Keratinocyte (primary cell): ENCODE measurements at regions not wholly inside any gene's neighbourhood (a gene's known extent, or its start where the extent isn't known, plus 50 kb on each side); places are given as distances from the start of the nearest gene placed in this dataset.

Experiments
- DNase-seq: peaks from one replicate; pipeline ENCODE4 v3.0.0-alpha.2; 2011; ENCODE audit warnings: low read depth, missing footprints, low spot score
- FAIRE-seq: peaks from 2 replicates; lab custom pipeline; 2011; peaks lifted over from hg19 to GRCh38; lab: Jason Lieb, UNC
- H2AFZ ChIP-seq: 2 replicates; pipeline ENCODE4 v1.6.0; 2012; ENCODE audit warnings: low read length, control low read depth, inconsistent platforms; ENCODE audit not compliant: control insufficient read depth
- H3K27ac ChIP-seq: 2 replicates; pipeline ENCODE4 v1.5.1; 2011; ENCODE audit warnings: low read length; ENCODE audit not compliant: control insufficient read depth, insufficient read depth
- H3K27me3 ChIP-seq: 3 replicates; pipeline ENCODE4 v1.6.0; 2011; ENCODE audit warnings: low read length; ENCODE audit not compliant: control insufficient read depth, insufficient read depth; ENCODE audit errors: extremely low read depth
- H3K36me3 ChIP-seq, 2 experiments: 2 replicates in 1 of 2; 3 replicates in 1 of 2; pipeline ENCODE4 v1.5.1; 2011; ENCODE audit warnings: low read length in 2 of 2, mild to moderate bottlenecking in 1 of 2; ENCODE audit not compliant: control insufficient read depth in 2 of 2, insufficient read depth in 2 of 2; ENCODE audit errors: extremely low read depth in 1 of 2
- H3K4me1 ChIP-seq: 3 replicates; pipeline ENCODE4 v1.5.1; 2011; ENCODE audit warnings: low read length; ENCODE audit not compliant: control insufficient read depth, insufficient read depth; ENCODE audit errors: extremely low read depth
- H3K4me2 ChIP-seq: 3 replicates; pipeline ENCODE4 v1.6.0; 2011; ENCODE audit warnings: low read depth, low read length; ENCODE audit not compliant: control insufficient read depth, insufficient read depth; ENCODE audit errors: extremely low read depth
- H3K4me3 ChIP-seq, 3 experiments: fragments of 200-600 bp in 1 of 3; sonication (generic) in 1 of 3; 2 replicates in 2 of 3; 3 replicates in 1 of 3; pipeline ENCODE4 v1.5.1; 2011 to 2016; ENCODE audit warnings: low read length in 3 of 3, mild to moderate bottlenecking in 3 of 3, control low read depth in 2 of 3, inconsistent platforms in 1 of 3, low read depth in 1 of 3, mixed read lengths in 1 of 3, mixed run types in 1 of 3, moderate library complexity in 1 of 3; ENCODE audit not compliant: control insufficient read depth in 2 of 3, insufficient read depth in 2 of 3; ENCODE audit errors: extremely low read depth in 1 of 3
- H3K79me2 ChIP-seq: 2 replicates; pipeline ENCODE4 v1.6.0; 2012; ENCODE audit warnings: low read length; ENCODE audit not compliant: control insufficient read depth, insufficient read depth
- H3K9ac ChIP-seq: 3 replicates; pipeline ENCODE4 v1.6.0; 2011; ENCODE audit warnings: low read length; ENCODE audit not compliant: control insufficient read depth, insufficient read depth; ENCODE audit errors: extremely low read depth
- H3K9me1 ChIP-seq: 3 replicates; pipeline ENCODE4 v1.6.0; 2011; ENCODE audit warnings: low read length; ENCODE audit not compliant: control insufficient read depth, insufficient read depth; ENCODE audit errors: extremely low read depth
- H3K9me3 ChIP-seq: 2 replicates; pipeline ENCODE4 v1.5.1; 2012; ENCODE audit warnings: low read depth, low read length; ENCODE audit not compliant: control insufficient read depth
- H4K20me1 ChIP-seq: 3 replicates; pipeline ENCODE4 v1.6.0; 2011; ENCODE audit warnings: low read length; ENCODE audit not compliant: control insufficient read depth, insufficient read depth; ENCODE audit errors: extremely low read depth
- EZH2 ChIP-seq: IDR thresholded peaks from one replicate; pipeline ENCODE4 v1.6.1; 2012; ENCODE audit warnings: inconsistent platforms, mild to moderate bottlenecking, low read length, moderate library complexity
- dilution Hi-C: fragments of 300-500 bp; cut with MboI; formaldehyde crosslinking; loops from one replicate; pipeline ENCODE4 v1.7.0; 2020; ENCODE audit warnings: low sequenced_read_pairs; ENCODE audit not compliant: extremely low pct_ligation_motif_present
- TF ChIP-seq, protein P1 (sequence below), 3 experiments: IDR thresholded peaks in 1 of 3; conservative IDR thresholded peaks in 1 of 3; optimal IDR thresholded peaks in 1 of 3; 2 replicates in 2 of 3; 3 replicates in 1 of 3; pipeline versions ENCODE3 to v1.5.1; 2011; ENCODE audit warnings: low read length in 3 of 3, mild to moderate bottlenecking in 3 of 3, moderate library complexity in 2 of 3, control low read depth in 1 of 3, inconsistent platforms in 1 of 3; ENCODE audit not compliant: insufficient read depth in 2 of 3; ENCODE audit errors: extremely low read depth in 1 of 3

DNA sequence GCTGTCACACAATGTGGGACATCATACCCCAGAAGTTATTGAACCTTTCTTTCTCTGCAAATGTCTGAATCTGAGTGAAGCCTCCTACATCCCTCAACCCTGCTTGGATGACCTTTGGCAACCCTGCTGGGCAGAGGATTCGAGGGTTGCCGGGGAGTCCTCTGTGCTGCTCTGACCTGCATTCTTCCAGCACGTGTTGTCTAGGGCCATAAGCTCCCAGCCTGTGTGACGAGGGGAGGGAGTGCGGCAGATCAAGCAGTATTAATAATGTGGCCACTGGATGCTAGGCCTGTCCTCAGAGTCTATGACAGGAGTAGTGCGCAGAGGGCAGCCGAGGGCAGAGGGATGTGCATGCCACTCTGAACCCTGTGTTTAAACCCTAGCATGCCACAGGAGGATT lies 58.8 kb downstream of the RPL37A start:
- H3K27ac ChIP-seq, result no peak overlapping the region
- FAIRE-seq (no peak), DNase-seq (no peak)
- H3K36me3 ChIP-seq, result no peaks in the 10 kb centered on the region
- no peak overlapping the region for H3K4me2 ChIP-seq
- dilution Hi-C loops, result no loop called here
- no peak overlapping the region for H2AFZ ChIP-seq
- TF ChIP-seq, protein P1, sequence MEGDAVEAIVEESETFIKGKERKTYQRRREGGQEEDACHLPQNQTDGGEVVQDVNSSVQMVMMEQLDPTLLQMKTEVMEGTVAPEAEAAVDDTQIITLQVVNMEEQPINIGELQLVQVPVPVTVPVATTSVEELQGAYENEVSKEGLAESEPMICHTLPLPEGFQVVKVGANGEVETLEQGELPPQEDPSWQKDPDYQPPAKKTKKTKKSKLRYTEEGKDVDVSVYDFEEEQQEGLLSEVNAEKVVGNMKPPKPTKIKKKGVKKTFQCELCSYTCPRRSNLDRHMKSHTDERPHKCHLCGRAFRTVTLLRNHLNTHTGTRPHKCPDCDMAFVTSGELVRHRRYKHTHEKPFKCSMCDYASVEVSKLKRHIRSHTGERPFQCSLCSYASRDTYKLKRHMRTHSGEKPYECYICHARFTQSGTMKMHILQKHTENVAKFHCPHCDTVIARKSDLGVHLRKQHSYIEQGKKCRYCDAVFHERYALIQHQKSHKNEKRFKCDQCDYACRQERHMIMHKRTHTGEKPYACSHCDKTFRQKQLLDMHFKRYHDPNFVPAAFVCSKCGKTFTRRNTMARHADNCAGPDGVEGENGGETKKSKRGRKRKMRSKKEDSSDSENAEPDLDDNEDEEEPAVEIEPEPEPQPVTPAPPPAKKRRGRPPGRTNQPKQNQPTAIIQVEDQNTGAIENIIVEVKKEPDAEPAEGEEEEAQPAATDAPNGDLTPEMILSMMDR (optimal IDR thresholded peaks at IDR 0.05 in 1 of 3, IDR thresholded peaks at IDR 0.05 in 1 of 3, conservative IDR thresholded peaks at IDR 0.05 in 1 of 3; ENCODE audit: extremely low read depth in 1 of 3, insufficient read depth in 2 of 3, low read length in 3 of 3), result no peak
- no peak for TF ChIP-seq EZH2
- H3K9me3 ChIP-seq, result no peaks in the 10 kb centered on the region
- peaks cover 25% of the 10 kb centered on the region for H3K4me1 ChIP-seq
- no peaks in the 10 kb centered on the region for H4K20me1 ChIP-seq
- H3K9me1 ChIP-seq, result no peaks in the 10 kb centered on the region
- no peak overlapping the region for H3K9ac ChIP-seq
- H3K27me3 ChIP-seq, result no peaks in the 10 kb centered on the region
- no peak overlapping the region for H3K4me3 ChIP-seq
- H3K79me2 ChIP-seq, result no peaks in the 10 kb centered on the region

DNA sequence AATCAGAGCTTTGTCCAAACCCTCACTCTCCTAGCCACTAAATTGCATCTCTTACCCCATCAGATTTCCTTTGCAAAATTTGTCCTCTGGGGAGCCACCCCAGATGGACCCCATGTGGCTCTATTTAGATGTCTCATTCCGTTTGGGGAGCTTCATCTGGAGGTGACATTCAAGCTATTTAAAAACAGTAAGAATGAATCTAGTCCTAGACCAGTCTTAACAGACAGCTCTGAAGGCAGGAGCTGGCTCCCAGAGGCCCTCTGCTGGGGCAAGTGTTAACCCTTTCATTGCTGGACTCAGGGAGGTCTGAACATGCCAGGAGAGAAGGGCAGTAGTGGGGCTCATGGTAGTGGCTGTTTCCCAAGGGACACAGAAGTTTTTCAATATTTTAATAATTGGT lies 59.2 kb downstream of the RPL37A start:
- H3K9ac ChIP-seq, result no peak overlapping the region
- no peak overlapping the region for H3K4me3 ChIP-seq
- H3K4me2 ChIP-seq, result no peak overlapping the region
- TF ChIP-seq, protein P1 (optimal IDR thresholded peaks at IDR 0.05 in 1 of 3, IDR thresholded peaks at IDR 0.05 in 1 of 3, conservative IDR thresholded peaks at IDR 0.05 in 1 of 3; ENCODE audit: extremely low read depth in 1 of 3, insufficient read depth in 2 of 3, low read length in 3 of 3), result no peak
- no peak for TF ChIP-seq EZH2
- H2AFZ ChIP-seq, result no peak overlapping the region
- peaks cover 25% of the 10 kb centered on the region for H3K4me1 ChIP-seq
- H4K20me1 ChIP-seq, result no peaks in the 10 kb centered on the region
- H3K36me3 ChIP-seq, result no peaks in the 10 kb centered on the region
- no peaks in the 10 kb centered on the region for H3K9me1 ChIP-seq
- no peaks in the 10 kb centered on the region for H3K27me3 ChIP-seq
- no peaks in the 10 kb centered on the region for H3K9me3 ChIP-seq
- no peaks in the 10 kb centered on the region for H3K79me2 ChIP-seq
- FAIRE-seq (no peak), DNase-seq (no peak)
- dilution Hi-C loops, result no loop called here
- no peak overlapping the region for H3K27ac ChIP-seq
